Activated T-helper 2 cell treated with anti-CD3 and anti-CD28 coated beads, Interferon-gamma antibody, Interleukin-2, Interleukin-4, amounts not matched to agents 10 μg/mL and 5 μg/mL and 100 μg/mL, durations not matched to agents 14 hours and 24 hours and 36 hours (primary cell): ENCODE measurements at regions not wholly inside any gene's neighbourhood (a gene's known extent, or its start where the extent isn't known, plus 50 kb on each side); places are given as distances from the start of the nearest gene placed in this dataset.
"Not testable (repeated sequence)": the region's sequence is repeated elsewhere in the genome, so short reads cannot be mapped to it uniquely, and the experiment has no call there.

Source experiments
- DNase-seq: peaks from one replicate; pipeline ENCODE4 v3.0.0; 2021; ENCODE audit warnings: low spot score
- H3K27ac Mint-ChIP-seq: one replicate; pipeline ENCODE4 v1.8.0; 2021; ENCODE audit warnings: mixed read lengths
- H3K27me3 Mint-ChIP-seq: one replicate; pipeline ENCODE4 v1.8.0; 2021; ENCODE audit warnings: low read depth, mixed read lengths
- H3K36me3 Mint-ChIP-seq: one replicate; pipeline ENCODE4 v1.8.0; 2021; ENCODE audit warnings: low read depth, mixed read lengths
- H3K4me1 Mint-ChIP-seq: one replicate; pipeline ENCODE4 v1.8.0; 2021; ENCODE audit warnings: low read depth, mixed read lengths
- H3K4me3 Mint-ChIP-seq: one replicate; pipeline ENCODE4 v1.8.0; 2021; ENCODE audit warnings: low read depth, mild to moderate bottlenecking, moderate library complexity, mixed read lengths
- H3K9me3 Mint-ChIP-seq: one replicate; pipeline ENCODE4 v1.8.0; 2021; ENCODE audit warnings: mixed read lengths
- intact Hi-C: fragments of 100-400 bp; cut with micrococcal nuclease; formaldehyde crosslinking; loops from one replicate; pipeline ENCODE4 v1.15.1; 2023

DNA sequence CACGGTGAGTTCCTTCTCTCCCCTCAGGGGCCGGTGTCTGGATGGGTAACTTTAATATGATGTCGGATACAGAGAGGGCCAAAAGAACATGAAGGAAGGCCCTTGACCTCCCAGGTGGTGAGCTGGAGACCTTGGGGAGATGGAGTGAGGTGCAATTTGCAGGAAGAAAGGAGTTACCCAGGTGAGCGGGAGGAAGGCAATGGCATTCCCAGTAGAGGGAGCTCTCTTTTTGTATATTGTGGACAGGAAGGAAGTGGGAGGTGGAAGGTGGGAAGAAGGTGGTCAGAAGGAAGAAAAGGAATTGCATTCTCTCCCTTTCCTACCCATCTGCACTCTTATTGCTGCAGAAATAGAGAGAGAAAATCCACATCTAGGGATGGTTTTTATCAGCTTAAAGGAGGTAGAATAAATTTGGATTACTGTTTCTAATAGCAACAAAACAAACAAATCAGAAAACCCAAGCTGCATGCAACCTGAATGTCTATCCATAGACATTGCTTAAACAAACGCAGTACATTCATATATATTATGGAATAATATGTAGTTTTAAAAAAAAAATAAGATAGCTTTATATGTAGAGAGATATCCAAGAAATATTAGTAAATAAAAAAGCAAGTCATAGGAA, 169.0 kb upstream of the TSC22D2 start:
- H3K27ac Mint-ChIP-seq, result no peak overlapping the region
- H3K27me3 Mint-ChIP-seq, result peaks cover 11% of the 10 kb centered on the region
- intact Hi-C loops, result no loop called here
- no peak for DNase-seq
- H3K4me3 Mint-ChIP-seq, result no peak overlapping the region
- no peaks in the 10 kb centered on the region for H3K36me3 Mint-ChIP-seq
- H3K9me3 Mint-ChIP-seq, result no peaks in the 10 kb centered on the region
- no peaks in the 10 kb centered on the region for H3K4me1 Mint-ChIP-seq

DNA sequence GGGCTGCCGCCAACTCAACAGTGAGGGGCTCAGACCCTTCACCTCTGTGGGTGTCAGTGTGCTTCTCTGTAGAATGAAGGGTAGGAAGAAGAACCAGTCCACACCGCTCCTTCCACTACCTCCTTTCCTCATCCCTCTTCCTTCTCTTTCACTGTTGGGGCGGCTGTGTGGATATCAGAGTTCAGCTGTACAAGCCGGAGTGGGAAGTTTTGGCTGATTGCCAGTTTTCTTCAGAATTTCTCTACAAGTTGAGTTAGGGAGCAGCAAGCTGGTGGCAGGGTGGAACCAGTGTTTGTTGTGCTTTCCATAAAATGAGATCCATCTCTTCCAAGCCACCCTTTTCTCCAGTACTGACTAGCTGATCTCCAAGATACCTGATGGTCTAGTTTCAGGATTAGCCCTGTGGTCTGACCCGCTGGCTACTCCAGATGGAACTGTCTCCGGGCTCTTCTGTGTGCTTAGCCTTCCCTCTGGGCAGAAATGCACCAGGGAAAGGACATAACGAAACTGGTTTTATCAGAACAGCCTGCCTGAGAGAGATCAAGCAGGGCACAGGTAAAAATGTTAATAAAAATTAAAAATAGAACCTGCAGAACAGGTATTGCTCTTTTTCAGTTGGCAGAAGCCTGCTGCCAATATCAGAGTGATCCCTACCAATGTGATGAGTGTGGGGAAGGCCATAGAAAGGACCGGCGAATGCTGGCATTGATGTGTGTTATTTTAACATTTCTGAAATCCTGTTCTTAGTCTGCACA, 169.9 kb upstream of the TSC22D2 start:
- H3K9me3 Mint-ChIP-seq, result no peaks in the 10 kb centered on the region
- intact Hi-C loops, result no loop called here
- H3K27ac Mint-ChIP-seq, result no peak overlapping the region
- H3K4me1 Mint-ChIP-seq, result no peaks in the 10 kb centered on the region
- no peak overlapping the region for H3K4me3 Mint-ChIP-seq
- H3K27me3 Mint-ChIP-seq, result peaks cover 5% of the 10 kb centered on the region
- DNase-seq, result no peak
- no peaks in the 10 kb centered on the region for H3K36me3 Mint-ChIP-seq

DNA sequence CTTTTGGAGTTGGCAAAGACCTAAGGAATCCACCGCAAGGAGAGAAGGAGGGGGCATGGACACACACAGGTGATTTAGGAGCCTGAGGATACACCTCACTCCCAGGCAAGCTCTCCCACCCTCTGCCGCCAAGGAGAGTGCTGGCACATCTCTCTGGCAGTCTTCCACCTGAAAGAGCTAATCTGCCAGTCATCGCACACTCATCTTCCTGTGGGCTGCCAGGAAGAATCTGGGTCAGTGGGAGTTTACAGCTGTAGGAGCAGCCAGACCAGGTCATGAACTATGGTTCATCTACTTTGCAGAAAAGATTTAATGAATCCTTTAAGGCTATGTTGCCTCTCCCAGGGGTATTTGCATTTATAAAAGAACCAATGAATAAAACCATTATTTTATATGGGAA, 170.6 kb upstream of the TSC22D2 start:
- no peaks in the 10 kb centered on the region for H3K4me1 Mint-ChIP-seq
- peaks cover 5% of the 10 kb centered on the region for H3K27me3 Mint-ChIP-seq
- no peak overlapping the region for H3K27ac Mint-ChIP-seq
- H3K36me3 Mint-ChIP-seq, result no peaks in the 10 kb centered on the region
- intact Hi-C loops, result no loop called here
- H3K9me3 Mint-ChIP-seq, result no peaks in the 10 kb centered on the region
- no peak overlapping the region for H3K4me3 Mint-ChIP-seq
- no peak for DNase-seq

DNA sequence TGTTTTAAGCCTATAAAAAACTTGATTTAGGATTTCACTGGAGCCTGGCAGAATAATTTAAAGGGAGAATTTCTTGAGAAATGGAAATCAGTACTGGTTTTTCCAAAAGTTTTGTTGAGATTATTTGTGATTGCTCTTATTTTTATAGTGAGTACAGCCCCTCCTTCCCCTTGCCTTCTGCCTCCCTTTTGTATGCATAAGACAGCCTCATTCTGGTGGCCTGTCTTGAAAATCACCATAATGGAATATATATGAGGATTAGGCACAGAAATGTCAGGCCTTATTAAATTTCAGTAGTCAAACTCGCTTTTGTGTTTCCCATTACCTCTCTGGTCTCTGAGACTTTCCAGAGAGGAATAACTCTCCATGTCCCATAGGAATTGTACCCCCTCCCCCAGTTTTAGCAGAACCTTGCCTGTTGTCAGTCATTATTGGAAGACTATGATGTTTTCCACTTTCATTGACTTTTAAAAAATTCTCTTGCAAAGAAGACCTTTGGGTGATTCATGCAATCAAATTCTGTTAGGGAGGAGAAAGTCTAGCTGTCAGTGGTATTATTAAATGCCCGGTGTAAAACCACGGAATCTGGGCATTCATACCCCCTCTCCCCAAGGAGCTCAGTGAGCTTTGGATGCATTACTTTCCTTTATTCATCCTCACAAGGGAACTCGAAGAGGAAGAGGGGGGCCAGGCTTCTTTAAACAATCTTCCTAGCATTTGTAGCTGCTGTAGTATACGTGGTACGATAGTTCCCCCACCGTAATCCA, 171.6 kb upstream of the TSC22D2 start:
- no peak overlapping the region for H3K4me3 Mint-ChIP-seq
- no peak for DNase-seq
- intact Hi-C loops, result no loop called here
- no peaks in the 10 kb centered on the region for H3K4me1 Mint-ChIP-seq
- H3K36me3 Mint-ChIP-seq, result no peaks in the 10 kb centered on the region
- no peak overlapping the region for H3K27ac Mint-ChIP-seq
- peaks cover 5% of the 10 kb centered on the region for H3K27me3 Mint-ChIP-seq
- no peaks in the 10 kb centered on the region for H3K9me3 Mint-ChIP-seq

DNA sequence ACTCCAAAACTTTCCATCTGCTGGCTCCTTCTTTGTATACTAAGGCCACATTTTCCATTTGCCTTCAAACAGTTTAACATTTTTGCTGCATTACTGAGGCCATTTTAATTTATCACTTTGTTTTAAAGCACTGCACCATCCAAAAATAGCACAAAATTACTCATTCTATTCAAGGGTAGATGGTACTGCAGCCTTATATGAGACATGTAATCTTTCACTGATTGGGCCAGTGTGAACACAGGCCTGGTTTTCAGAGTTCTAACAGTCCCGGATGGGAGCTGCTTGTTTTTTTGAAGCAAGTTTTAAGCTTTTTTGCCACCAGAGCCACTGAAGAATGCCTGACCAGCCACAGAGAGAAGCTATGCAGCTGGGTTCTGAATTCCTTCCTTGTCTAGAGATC, 172.3 kb upstream of the TSC22D2 start:
- no peak for DNase-seq
- Mint-ChIP-seq H3K4me3 (no peak overlapping the region), H3K9me3 (no peaks in the 10 kb centered on the region), H3K27me3 (peaks cover 5% of the 10 kb centered on the region), H3K27ac (no peak overlapping the region), H3K4me1 (no peaks in the 10 kb centered on the region), H3K36me3 (no peaks in the 10 kb centered on the region)
- intact Hi-C loops, result no loop called here

DNA sequence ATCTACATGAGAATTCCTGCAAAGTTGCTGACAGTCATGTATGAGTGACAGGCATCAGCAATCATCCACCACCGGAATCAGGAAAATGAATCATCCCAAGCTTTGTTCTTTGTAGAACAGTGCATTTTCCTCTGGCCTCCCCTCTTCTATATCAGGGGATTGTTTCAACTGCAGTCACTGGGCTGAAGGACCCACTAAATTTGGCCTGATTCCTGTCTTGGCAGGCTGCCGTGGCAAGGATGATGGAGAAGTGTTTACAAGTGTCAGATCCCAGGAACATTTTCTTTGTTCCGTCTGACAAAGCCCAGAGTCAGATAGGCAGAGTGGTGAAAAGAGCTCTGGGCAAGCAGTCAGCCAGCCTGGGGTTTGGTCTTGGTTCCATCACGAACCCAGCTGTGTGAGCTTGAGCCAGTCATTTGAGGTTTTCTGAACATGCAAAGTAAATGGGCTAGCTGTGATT, 175.1 kb upstream of the TSC22D2 start:
- H3K9me3 Mint-ChIP-seq, result no peaks in the 10 kb centered on the region
- DNase-seq, result no peak
- intact Hi-C loops, result no loop called here
- H3K4me3 Mint-ChIP-seq, result no peak overlapping the region
- no peaks in the 10 kb centered on the region for H3K4me1 Mint-ChIP-seq
- H3K27me3 Mint-ChIP-seq, result peaks cover 9% of the 10 kb centered on the region
- H3K36me3 Mint-ChIP-seq, result no peaks in the 10 kb centered on the region
- no peak overlapping the region for H3K27ac Mint-ChIP-seq

DNA sequence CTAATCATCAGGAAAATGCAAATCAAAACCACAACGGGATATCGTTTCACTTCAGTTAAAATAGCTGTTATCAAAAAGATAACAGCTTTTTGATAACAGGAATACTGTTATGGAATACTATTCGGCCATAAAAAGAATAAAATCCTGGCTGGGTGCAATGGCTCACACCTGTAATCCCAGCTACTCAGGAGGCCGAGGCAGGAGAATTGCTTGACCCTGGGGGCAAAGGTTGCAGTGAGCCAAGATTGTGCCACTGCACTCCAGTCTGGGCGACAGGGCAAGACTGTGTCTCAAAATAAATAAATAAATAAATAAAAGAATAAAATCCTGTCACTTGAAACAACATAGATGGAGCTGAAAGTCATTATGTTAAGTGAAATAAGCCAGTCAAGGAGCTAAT, 178.1 kb upstream of the TSC22D2 start:
- Mint-ChIP-seq H3K27me3 (peaks cover 22% of the 10 kb centered on the region), H3K9me3 (no peaks in the 10 kb centered on the region), H3K27ac (no peak overlapping the region), H3K4me1 (no peaks in the 10 kb centered on the region), H3K36me3 (no peaks in the 10 kb centered on the region), H3K4me3 (no peak overlapping the region)
- intact Hi-C loops, result no loop called here
- no peak for DNase-seq

DNA sequence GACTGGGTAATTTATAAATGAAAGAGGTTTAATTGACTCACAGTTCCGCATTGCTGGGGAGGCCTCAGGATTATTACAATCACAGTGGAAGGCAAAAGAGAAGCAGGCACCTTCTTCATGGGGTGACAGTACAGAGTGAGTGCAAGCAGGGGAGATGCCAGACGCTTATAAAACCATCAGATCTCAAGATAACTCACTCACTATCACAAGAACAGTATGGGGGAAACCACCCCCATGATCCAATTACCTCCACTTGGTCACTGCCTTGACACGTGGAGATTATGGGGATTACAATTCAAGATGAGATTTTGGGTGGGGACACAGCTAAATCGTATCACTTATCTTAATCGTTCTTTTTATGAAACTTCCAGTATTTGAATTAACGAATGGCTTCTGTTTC, 179.5 kb upstream of the TSC22D2 start:
- H3K4me1 Mint-ChIP-seq, H3K9me3 Mint-ChIP-seq, H3K27ac Mint-ChIP-seq, DNase-seq, H3K4me3 Mint-ChIP-seq, intact Hi-C loops, H3K36me3 Mint-ChIP-seq: not testable (repeated sequence)
- H3K27me3 Mint-ChIP-seq, result peaks cover 32% of the 10 kb centered on the region

DNA sequence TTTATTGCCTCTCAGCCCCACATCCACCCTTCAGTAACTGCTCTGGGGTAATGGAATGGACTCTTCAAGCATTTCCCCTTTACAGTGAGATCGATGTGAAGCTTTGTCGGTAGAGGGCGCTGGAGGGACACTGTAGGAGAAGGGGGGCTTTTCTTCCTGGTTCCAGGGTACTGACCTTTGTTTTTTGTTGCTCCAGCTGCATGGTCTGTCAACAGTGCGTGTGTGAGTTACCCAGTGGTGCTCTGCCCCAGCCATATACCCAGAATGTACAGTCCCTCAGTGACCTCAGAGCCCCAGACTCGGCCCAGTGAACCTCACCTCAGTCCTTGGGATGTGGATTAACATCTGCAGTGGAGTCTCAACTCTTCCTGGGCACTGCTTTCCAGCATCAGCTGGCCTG, 180.3 kb upstream of the TSC22D2 start:
- DNase-seq, result no peak
- Mint-ChIP-seq H3K27me3 (peaks cover 36% of the 10 kb centered on the region), H3K4me1 (no peaks in the 10 kb centered on the region), H3K9me3 (no peaks in the 10 kb centered on the region), H3K36me3 (no peaks in the 10 kb centered on the region), H3K27ac (no peak overlapping the region), H3K4me3 (no peak overlapping the region)
- intact Hi-C loops, result loop anchor here (2.0 kb wide), 1 partner anchor 267 kb away; no protein-coding TSS in a partner anchor

DNA sequence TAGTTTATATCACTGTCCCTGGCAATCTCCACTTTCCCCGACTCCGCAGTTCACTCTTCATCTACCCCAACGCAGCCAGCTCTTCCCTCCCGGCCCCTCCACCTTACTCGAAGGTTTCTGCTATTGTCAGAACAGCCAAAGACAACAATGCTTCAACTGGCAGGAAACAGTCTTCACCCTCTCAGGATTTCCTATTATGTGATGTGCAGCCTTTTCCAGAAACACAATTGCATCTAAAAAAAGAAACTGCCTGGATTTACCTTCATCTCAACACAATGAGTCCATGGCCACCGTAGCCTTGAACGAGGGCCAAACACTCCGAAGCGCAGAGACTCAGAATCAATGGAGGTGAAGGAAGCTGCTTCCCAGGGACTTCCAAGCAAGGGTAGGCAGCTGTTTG, 182.1 kb upstream of the TSC22D2 start:
- Mint-ChIP-seq H3K4me1 (peaks cover 2% of the 10 kb centered on the region), H3K36me3 (no peaks in the 10 kb centered on the region), H3K4me3 (no peak overlapping the region), H3K27me3 (peaks cover 50% of the 10 kb centered on the region), H3K27ac (no peak overlapping the region), H3K9me3 (no peaks in the 10 kb centered on the region)
- DNase-seq, result no peak
- intact Hi-C loops, result loop anchor here (2.0 kb wide), 1 partner anchor 269 kb away; no protein-coding TSS in a partner anchor

DNA sequence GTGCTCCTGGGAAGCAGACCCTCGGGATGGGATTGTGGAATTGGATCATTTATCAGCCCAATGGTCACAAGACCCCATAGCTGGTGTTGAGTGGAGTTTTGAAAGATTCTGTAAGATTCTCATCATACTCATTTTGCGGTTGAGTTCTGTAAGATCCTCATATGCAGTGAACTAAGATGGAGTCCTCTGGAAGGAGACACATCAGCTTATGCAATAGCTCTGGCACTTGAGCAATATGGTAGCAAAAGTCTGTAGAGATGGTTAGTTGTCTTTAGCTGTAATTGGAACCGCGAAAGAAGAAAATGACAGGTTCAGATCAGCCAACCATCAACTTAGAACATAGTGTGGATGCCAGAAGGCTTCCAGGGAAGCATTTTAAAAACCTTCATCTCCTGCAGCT, 184.5 kb upstream of the TSC22D2 start:
- DNase-seq, result no peak
- Mint-ChIP-seq H3K9me3 (no peaks in the 10 kb centered on the region), H3K36me3 (no peaks in the 10 kb centered on the region), H3K4me1 (peaks cover 2% of the 10 kb centered on the region), H3K27ac (no peak overlapping the region), H3K4me3 (no peak overlapping the region), H3K27me3 (peaks cover 54% of the 10 kb centered on the region)
- intact Hi-C loops, result no loop called here

DNA sequence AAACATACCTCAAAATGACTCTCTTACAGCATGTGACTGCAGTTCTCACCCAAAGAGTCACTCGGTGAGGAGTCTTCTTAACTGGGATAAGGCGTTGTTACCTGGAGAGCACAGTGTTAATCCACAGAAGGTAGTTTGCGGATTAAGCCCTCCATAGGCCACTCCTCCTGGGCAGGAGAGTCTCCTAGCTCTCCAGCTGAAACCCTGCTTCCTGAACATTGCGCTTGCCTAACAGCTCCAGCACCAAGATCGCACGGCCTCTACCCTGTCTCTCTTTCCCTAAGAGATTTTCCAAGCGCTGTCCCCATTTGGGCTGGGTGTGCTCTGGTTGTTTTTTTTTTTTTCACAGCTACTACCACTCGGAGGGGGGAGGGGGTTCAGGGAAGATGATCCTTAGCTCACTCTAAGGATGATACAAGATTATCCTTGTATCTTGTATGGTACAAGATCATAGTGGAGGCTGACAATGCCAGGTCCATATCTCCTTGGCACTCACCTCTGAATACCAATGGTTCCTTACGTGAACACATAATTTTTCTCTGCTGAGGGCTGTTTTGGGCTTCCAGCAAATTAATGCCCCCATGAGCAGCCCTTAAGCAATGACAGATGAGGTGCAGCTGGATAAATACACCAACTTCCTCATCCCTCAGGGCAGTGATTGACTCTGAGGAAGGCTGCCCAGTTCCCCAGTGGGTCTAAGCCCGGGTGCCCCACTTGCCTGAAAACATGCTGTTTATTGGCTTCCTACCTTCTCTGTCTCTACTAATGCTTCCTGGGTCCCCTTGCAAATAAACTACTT, 185.2 kb upstream of the TSC22D2 start:
- Mint-ChIP-seq H3K36me3 (no peaks in the 10 kb centered on the region), H3K9me3 (no peaks in the 10 kb centered on the region), H3K27ac (no peak overlapping the region), H3K27me3 (peaks cover 53% of the 10 kb centered on the region), H3K4me1 (peaks cover 2% of the 10 kb centered on the region), H3K4me3 (no peak overlapping the region)
- intact Hi-C loops, result no loop called here
- DNase-seq, result no peak
